OCI-LY1 (cell line): ENCODE measurements at regions not wholly inside any gene's neighbourhood (a gene's known extent, or its start where the extent isn't known, plus 50 kb on each side); places are given as distances from the start of the nearest gene placed in this dataset.

ENCODE experiments used
- EZH2 ChIP-seq: fragments of 200-600 bp; sonication (generic), shearing (Covaris generic); IDR thresholded peaks from 2 replicates; pipeline ENCODE4 v1.8.0; 2017; ENCODE audit warnings: borderline replicate concordance, mixed run types, mild to moderate bottlenecking, antibody characterized with exemption, low read length, moderate library complexity, mixed read lengths
- TF ChIP-seq, protein P1 (sequence below): fragments of 200-600 bp; sonication (generic), shearing (Covaris generic); IDR thresholded peaks from 2 replicates; pipeline ENCODE4 v1.5.1; 2017; ENCODE audit warnings: mild to moderate bottlenecking, antibody characterized with exemption, low read length, moderate library complexity, mixed read lengths

DNA sequence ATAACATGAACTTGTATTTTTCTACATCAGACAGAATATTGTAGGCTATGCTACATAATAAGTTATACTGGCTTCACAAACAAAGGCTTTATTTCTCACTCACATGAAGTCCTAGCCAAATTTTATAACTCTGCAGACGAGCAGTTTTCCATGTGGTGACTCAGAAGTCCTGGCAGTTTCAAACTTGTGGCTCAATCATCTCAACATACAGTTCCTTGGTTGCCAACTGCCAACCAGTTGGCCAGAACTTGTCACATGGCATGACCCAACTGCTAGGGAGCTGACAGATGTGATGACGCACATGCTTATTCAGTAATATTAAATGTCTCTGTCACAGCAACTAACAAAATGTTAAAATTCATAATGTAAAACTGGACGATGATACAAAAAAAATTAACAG lies 63.8 kb upstream of the ZC3H15 start:
- TF ChIP-seq EZH2 = no peak
- TF ChIP-seq, protein P1, sequence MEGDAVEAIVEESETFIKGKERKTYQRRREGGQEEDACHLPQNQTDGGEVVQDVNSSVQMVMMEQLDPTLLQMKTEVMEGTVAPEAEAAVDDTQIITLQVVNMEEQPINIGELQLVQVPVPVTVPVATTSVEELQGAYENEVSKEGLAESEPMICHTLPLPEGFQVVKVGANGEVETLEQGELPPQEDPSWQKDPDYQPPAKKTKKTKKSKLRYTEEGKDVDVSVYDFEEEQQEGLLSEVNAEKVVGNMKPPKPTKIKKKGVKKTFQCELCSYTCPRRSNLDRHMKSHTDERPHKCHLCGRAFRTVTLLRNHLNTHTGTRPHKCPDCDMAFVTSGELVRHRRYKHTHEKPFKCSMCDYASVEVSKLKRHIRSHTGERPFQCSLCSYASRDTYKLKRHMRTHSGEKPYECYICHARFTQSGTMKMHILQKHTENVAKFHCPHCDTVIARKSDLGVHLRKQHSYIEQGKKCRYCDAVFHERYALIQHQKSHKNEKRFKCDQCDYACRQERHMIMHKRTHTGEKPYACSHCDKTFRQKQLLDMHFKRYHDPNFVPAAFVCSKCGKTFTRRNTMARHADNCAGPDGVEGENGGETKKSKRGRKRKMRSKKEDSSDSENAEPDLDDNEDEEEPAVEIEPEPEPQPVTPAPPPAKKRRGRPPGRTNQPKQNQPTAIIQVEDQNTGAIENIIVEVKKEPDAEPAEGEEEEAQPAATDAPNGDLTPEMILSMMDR = no peak
